ENCODE measurements at regions not wholly inside any gene's neighbourhood (a gene's known extent, or its start where the extent isn't known, plus 50 kb on each side); places are given as distances from the start of the nearest gene placed in this dataset.
"Not testable (repeated sequence)": the region's sequence is repeated elsewhere in the genome, so short reads cannot be mapped to it uniquely, and the experiment has no call there.

GRCh38 chr13:78084401-78084800 lies 165.8 kb upstream of the EDNRB start:
- H3K4me3 ChIP-seq (ENCODE audit: low read depth, low read length), result no peak overlapping the region
- no peak for TF ChIP-seq CTCF (IDR thresholded peaks at IDR 0.05; ENCODE audit: low read depth, low read length)

GRCh38 chr13:78078168-78078567 lies 159.5 kb upstream of the EDNRB start:
- no peak for TF ChIP-seq CTCF (IDR thresholded peaks at IDR 0.05; ENCODE audit: low read depth, low read length)
- H3K4me3 ChIP-seq (ENCODE audit: low read depth, low read length), result no peak overlapping the region

- TF ChIP-seq CTCF (IDR thresholded peaks at IDR 0.05; ENCODE audit: low read depth, low read length), result no peak
- no peak overlapping the region for H3K4me3 ChIP-seq (ENCODE audit: low read depth, low read length)
These were observed 148.7 kb upstream of the EDNRB start for GRCh38 chr13:78067290-78067689.

DNA sequence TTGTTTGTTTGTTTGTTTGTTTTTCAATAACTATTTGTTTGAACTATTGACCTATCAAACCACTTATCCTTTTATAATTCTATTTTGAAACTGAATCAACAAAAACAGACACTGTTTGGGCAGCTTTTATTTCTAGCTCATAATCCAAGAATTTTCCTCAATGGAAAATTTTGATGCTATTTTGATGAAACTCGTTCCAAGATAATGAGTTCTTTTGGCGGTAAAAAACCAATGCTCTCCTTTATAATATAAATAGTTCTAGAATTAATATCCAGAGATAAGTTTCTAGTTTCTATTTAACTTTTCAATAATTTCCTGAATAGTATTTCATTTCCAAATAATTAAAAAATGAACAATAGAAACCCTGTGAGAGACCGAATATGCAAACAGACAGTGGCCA lies 146.5 kb upstream of the EDNRB start:
- TF ChIP-seq CTCF (IDR thresholded peaks at IDR 0.05; ENCODE audit: low read depth, low read length), result no peak
- H3K4me3 ChIP-seq (ENCODE audit: low read depth, low read length), result no peak overlapping the region

DNA sequence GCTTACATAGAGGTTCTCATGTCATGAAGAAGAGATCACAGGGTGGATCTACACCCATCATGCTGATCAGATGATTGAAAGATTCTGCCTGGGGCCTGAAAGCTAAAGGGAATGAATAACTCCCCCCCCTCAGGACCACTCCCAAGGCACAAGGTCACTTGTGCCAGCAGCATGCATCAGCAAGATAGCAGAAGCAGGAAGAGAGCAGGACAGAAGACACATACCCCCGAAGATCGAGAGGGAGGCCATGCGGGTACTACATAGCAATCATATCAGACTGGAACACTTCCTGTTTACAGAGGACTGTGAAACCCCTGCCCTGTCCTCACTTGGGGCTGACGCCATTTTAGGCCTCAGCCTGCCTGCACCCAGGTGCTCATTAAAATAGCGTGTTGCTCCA lies 143.2 kb upstream of the EDNRB start:
- no peak for TF ChIP-seq CTCF (IDR thresholded peaks at IDR 0.05; ENCODE audit: low read depth, low read length)
- H3K4me3 ChIP-seq (ENCODE audit: low read depth, low read length), result no peak overlapping the region

DNA sequence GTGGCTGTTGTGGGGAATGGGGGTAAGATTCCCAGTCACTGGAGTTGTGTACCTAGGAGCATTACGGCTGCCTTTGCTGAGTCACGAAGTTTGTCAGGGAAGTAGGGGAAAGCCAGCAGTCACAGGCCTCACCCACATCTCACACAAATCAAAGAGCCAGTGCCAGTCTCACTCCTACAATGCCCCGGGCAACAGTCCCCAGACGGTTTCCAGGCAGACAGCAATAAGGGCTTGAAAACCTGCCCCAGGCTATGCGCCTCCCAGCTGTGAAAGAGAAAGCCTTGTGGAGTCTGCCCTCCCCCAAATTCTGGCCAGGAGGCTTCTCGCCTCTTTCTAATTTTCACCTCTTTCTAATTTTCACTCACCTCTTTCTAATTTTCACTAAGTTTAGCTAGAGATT lies 142.3 kb upstream of the EDNRB start:
- TF ChIP-seq CTCF (IDR thresholded peaks at IDR 0.05; ENCODE audit: low read depth, low read length), result no peak
- H3K4me3 ChIP-seq (ENCODE audit: low read depth, low read length), result no peak overlapping the region

DNA sequence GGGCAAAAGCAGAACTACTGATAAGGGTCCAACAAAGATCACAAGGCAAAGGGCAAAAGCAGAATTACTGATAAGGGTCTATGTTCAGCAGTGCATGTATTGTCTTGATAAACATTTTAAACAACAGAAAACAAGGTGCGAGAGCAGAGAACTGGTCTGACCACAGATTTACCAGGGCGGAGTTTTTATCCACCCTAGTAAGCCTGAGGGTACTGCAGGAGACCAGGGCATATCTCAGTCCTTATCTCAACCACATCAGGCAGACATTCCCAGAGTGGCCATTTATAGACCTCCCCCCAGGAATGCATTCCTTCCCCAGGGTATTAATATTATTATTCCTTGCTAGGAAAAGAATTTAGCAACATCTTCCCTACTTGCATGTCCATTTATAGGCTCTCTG lies 138.2 kb upstream of the EDNRB start:
- H3K4me3 ChIP-seq (ENCODE audit: low read depth, low read length), result not testable (repeated sequence)

GRCh38 chr13:78054157-78054556 lies 135.5 kb upstream of the EDNRB start:
- H3K4me3 ChIP-seq (ENCODE audit: low read depth, low read length), result no peak overlapping the region
- no peak for TF ChIP-seq CTCF (IDR thresholded peaks at IDR 0.05; ENCODE audit: low read depth, low read length)

All from WI38 (cell line).